T-helper 1 cell treated with Interleukin-12 subunit alpha and Interleukin-12 subunit beta and Interleukin-4 antibody, amounts not matched to agents 30 ng/mL and 1 ng/mL, for 36 hours (primary cell): ENCODE measurements at regions not wholly inside any gene's neighbourhood (a gene's known extent, or its start where the extent isn't known, plus 50 kb on each side); places are given as distances from the start of the nearest gene placed in this dataset.
"Not testable (repeated sequence)": the region's sequence is repeated elsewhere in the genome, so short reads cannot be mapped to it uniquely, and the experiment has no call there.

ENCODE experiments used
- intact Hi-C: fragments of 100-400 bp; cut with micrococcal nuclease; formaldehyde crosslinking; loops from one replicate; pipeline ENCODE4 v1.15.1; 2024

- intact Hi-C loops: no loop called here
Observed at GRCh38 chr1:31510853-31511789, 65.2 kb upstream of the TINAGL1 start.

GRCh38 chr1:31511848-31512615 lies 64.3 kb upstream of the TINAGL1 start:
- intact Hi-C loops: no loop called here

- intact Hi-C loops: no loop called here
Observed at GRCh38 chr1:31514117-31514516, 62.2 kb upstream of the TINAGL1 start.

- intact Hi-C loops: no loop called here
Observed at GRCh38 chr1:31515056-31515775, 61.1 kb upstream of the TINAGL1 start.

GRCh38 chr1:31515936-31516335 lies 60.4 kb upstream of the TINAGL1 start:
- intact Hi-C loops: no loop called here

GRCh38 chr1:31517301-31517700 lies 59.0 kb upstream of the TINAGL1 start:
- intact Hi-C loops: no loop called here

- intact Hi-C loops: not testable (repeated sequence)
Observed at GRCh38 chr1:31517986-31518385, 58.3 kb upstream of the TINAGL1 start.

GRCh38 chr1:31521761-31522555 lies 54.4 kb upstream of the TINAGL1 start:
- intact Hi-C loops: no loop called here

GRCh38 chr1:31522556-31522845 lies 53.8 kb upstream of the TINAGL1 start:
- intact Hi-C loops: no loop called here

GRCh38 chr1:31523012-31523411 lies 53.3 kb upstream of the TINAGL1 start:
- intact Hi-C loops: no loop called here

GRCh38 chr1:31523769-31524168 lies 52.5 kb upstream of the TINAGL1 start:
- intact Hi-C loops: no loop called here

- intact Hi-C loops: no loop called here
Observed at GRCh38 chr1:31524186-31524901, 52.0 kb upstream of the TINAGL1 start.
